Gastrocnemius medialis (tissue), 4 donors: ENCODE measurements at regions not wholly inside any gene's neighbourhood (a gene's known extent, or its start where the extent isn't known, plus 50 kb on each side); places are given as distances from the start of the nearest gene placed in this dataset.

Experiments
- ATAC-seq, 2 donors: fragments of 150-250 bp; one replicate each; pipeline ENCODE4 v1.9.1; 2016
- DNase-seq, 2 donors: peaks; one replicate each; pipeline ENCODE4 v3.0.0-alpha.2; 2019
- H3K27ac ChIP-seq, 4 donors: fragments of 200-600 bp; sonication (generic); 1 replicate in 1 of 4; 2 replicates in 3 of 4; pipeline ENCODE4 v1.5.1; 2016 to 2018; ENCODE audit warnings: mild to moderate bottlenecking in 2 of 4, moderate library complexity in 1 of 4
- H3K27me3 ChIP-seq, 3 donors: fragments of 200-600 bp; sonication (generic) in 2 of 3; 1 replicate in 1 of 3; 2 replicates in 2 of 3; pipeline versions ENCODE4 v1.5.1 to v1.6.0; 2016 to 2019; ENCODE audit warnings: mild to moderate bottlenecking in 1 of 3, moderate library complexity in 1 of 3
- H3K36me3 ChIP-seq, 2 donors: fragments of 200-600 bp; sonication (generic) in 1 of 2; one replicate each; pipeline ENCODE4 v1.5.1; 2017 to 2018
- H3K4me1 ChIP-seq, 2 donors: fragments of 200-600 bp; sonication (generic) in 1 of 2; one replicate each; pipeline ENCODE4 v1.5.1; 2016 to 2017; ENCODE audit warnings: mild to moderate bottlenecking in 2 of 2
- H3K4me3 ChIP-seq, 4 donors: fragments of 200-600 bp; sonication (generic) in 3 of 4; 1 replicate in 1 of 4; 2 replicates in 3 of 4; pipeline ENCODE4 v1.5.1; 2016 to 2019; ENCODE audit warnings: mild to moderate bottlenecking in 2 of 4
- H3K9me3 ChIP-seq, 3 donors: fragments of 200-600 bp; sonication (generic) in 2 of 3; 1 replicate in 1 of 3; 2 replicates in 2 of 3; pipeline ENCODE4 v1.5.1; 2016 to 2019
- POLR2A ChIP-seq, 2 donors: fragments of 450-650 bp; IDR thresholded peaks; one replicate each; pipeline ENCODE4 v1.6.1; 2017; ENCODE audit warnings: antibody characterized with exemption in 2 of 2, mild to moderate bottlenecking in 2 of 2, moderate library complexity in 2 of 2
- in situ Hi-C, 4 donors: fragments of 200-750 bp; cut with MboI; loops; one replicate each; pipeline versions ENCODE4 v1.15.0 to v1.8.0; 2017; ENCODE audit warnings: low sequenced_read_pairs in 4 of 4
- intact Hi-C: fragments of 100-400 bp; cut with DNase I; formaldehyde crosslinking; loops from one replicate; pipeline ENCODE4 v1.15.1; 2023; ENCODE audit warnings: low total_unique reads
- TF ChIP-seq, protein P1 (sequence below), 5 experiments: fragments of 450-650 bp in 3 of 5; fragments of 200-600 bp in 2 of 5; sonication (generic) in 2 of 5; IDR thresholded peaks in 4 of 5; conservative IDR thresholded peaks in 1 of 5; 1 replicate in 4 of 5; 2 replicates in 1 of 5; pipeline ENCODE4 v1.5.1; 2016 to 2019; ENCODE audit warnings: antibody characterized with exemption in 5 of 5, mild to moderate bottlenecking in 3 of 5, moderate library complexity in 3 of 5

DNA sequence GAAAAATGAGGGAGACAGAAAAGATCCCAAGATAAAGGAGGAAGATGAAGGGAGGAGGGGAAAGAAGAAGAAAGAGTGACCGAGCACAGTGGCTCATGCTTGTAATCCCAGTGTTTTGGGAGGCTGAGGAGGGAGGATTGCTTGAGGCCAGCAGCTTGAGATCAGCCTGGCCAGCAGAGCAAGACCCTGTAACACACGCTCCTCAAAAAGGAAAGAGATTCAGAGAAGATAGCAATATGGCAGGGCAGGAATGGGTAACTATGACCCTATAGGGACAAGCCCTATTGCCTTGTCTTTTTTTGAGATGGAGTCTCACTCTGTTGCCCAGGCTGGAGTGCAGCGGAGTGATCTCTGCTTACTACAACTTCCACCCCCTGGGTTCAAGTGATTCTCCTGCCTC is 116.9 kb upstream of the MAP1LC3B2 start:
- H3K27ac ChIP-seq = no peak overlapping the region
- H3K4me1 ChIP-seq = no peaks in the 10 kb centered on the region
- no peaks in the 10 kb centered on the region for H3K9me3 ChIP-seq
- TF ChIP-seq, protein P1, sequence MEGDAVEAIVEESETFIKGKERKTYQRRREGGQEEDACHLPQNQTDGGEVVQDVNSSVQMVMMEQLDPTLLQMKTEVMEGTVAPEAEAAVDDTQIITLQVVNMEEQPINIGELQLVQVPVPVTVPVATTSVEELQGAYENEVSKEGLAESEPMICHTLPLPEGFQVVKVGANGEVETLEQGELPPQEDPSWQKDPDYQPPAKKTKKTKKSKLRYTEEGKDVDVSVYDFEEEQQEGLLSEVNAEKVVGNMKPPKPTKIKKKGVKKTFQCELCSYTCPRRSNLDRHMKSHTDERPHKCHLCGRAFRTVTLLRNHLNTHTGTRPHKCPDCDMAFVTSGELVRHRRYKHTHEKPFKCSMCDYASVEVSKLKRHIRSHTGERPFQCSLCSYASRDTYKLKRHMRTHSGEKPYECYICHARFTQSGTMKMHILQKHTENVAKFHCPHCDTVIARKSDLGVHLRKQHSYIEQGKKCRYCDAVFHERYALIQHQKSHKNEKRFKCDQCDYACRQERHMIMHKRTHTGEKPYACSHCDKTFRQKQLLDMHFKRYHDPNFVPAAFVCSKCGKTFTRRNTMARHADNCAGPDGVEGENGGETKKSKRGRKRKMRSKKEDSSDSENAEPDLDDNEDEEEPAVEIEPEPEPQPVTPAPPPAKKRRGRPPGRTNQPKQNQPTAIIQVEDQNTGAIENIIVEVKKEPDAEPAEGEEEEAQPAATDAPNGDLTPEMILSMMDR (IDR thresholded peaks at IDR 0.05 in 4 of 5, conservative IDR thresholded peaks at IDR 0.05 in 1 of 5) = no peak
- no peak for TF ChIP-seq POLR2A (IDR thresholded peaks at IDR 0.05)
- ATAC-seq (no peak), DNase-seq (no peak)
- no peak overlapping the region for H3K4me3 ChIP-seq
- no peaks in the 10 kb centered on the region for H3K36me3 ChIP-seq
- H3K27me3 ChIP-seq = no peaks in the 10 kb centered on the region
- intact Hi-C loops = no loop called here
- in situ Hi-C loops = no loop called here

DNA sequence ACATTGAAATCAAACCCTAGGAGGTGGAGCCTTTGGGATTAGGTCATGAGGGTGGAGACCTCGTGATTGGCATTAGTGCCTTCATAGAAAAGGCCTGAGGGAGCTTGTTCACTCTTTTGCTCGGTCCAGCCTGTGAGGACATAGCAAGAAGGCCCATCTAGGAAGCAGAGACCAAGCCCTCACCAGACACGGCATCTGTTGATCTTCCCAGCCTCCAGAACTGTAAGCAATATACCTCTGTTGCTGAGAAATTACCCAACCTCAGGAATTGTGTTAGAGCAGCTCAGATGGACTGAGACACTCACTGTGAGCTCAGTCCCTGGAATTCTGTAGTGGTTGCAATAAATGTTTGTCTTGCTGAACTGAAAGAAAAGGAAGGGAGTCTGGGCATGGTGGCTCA is 116.2 kb upstream of the MAP1LC3B2 start:
- no peaks in the 10 kb centered on the region for H3K36me3 ChIP-seq
- no peak overlapping the region for H3K4me3 ChIP-seq
- no peaks in the 10 kb centered on the region for H3K9me3 ChIP-seq
- in situ Hi-C loops = no loop called here
- no peaks in the 10 kb centered on the region for H3K27me3 ChIP-seq
- intact Hi-C loops = no loop called here
- no peaks in the 10 kb centered on the region for H3K4me1 ChIP-seq
- TF ChIP-seq POLR2A (IDR thresholded peaks at IDR 0.05) = no peak
- TF ChIP-seq, protein P1 (IDR thresholded peaks at IDR 0.05 in 4 of 5, conservative IDR thresholded peaks at IDR 0.05 in 1 of 5) = no peak
- ATAC-seq (no peak), DNase-seq (no peak)
- H3K27ac ChIP-seq = no peak overlapping the region

DNA sequence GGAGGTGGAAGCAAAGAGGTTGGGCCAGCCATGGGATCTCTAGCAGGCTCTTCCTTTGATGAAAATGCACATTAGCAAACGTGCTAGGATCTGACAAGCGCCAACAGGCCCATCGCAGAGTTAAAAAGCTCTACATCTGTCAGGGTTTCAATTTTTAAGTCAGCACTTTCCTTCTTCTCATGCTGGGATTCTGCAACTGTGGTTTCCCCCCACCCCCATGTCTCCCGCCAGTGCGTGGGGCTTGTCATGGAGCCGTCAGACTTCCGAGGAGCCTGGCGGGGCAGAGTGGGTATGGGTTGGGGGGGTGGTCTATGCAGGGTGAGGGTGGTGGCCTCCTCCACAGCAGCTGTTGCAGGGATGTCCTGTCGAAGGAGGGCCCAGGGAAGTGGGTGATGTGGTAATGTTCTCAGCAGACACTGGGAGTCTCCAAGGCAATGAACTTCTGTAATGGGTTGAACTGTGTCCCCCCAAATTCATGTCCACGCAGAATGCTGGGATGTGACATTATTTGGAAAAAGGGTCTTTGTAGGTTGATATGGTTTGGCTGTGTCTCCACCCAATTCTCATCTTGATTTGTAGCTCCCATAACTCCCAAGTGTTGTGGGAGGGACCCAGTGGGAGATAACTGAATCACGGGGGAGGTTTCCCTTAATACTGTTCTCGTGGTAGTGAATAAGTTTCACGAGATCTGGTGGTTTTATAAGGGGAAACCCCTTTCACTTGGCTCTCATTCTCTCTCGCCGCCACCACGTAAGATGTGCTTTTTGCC is 115.2 kb upstream of the MAP1LC3B2 start:
- H3K4me3 ChIP-seq = no peak overlapping the region
- in situ Hi-C loops (no loop called here), intact Hi-C loops (no loop called here)
- no peak overlapping the region for H3K27ac ChIP-seq
- H3K9me3 ChIP-seq = no peaks in the 10 kb centered on the region
- no peak for DNase-seq
- TF ChIP-seq POLR2A (IDR thresholded peaks at IDR 0.05) = no peak
- TF ChIP-seq, protein P1 (IDR thresholded peaks at IDR 0.05 in 4 of 5, conservative IDR thresholded peaks at IDR 0.05 in 1 of 5) = no peak
- H3K4me1 ChIP-seq = no peaks in the 10 kb centered on the region
- ATAC-seq = no peak
- H3K36me3 ChIP-seq = no peaks in the 10 kb centered on the region
- H3K27me3 ChIP-seq = no peaks in the 10 kb centered on the region

DNA sequence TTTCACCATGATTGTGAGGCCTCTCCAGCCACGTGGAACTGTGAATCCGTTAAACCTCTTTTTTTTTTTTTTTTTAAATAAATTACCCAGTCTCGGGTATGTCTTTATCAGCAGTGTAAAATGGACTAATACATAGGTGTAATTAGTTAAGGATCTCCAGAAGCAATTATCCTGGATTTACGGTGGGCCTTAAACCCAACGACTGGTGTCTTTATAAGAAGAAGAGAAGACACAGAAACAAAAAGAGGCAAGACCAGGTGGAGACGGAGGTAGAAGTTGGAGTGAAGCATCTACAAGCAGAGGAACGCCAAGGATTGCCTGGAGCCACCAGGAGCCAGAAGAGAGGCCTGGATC is 114.6 kb upstream of the MAP1LC3B2 start:
- in situ Hi-C loops = no loop called here
- intact Hi-C loops = no loop called here
- DNase-seq (no peak), ATAC-seq (no peak)
- Histone ChIP-seq H3K9me3 (no peaks in the 10 kb centered on the region), H3K4me1 (no peaks in the 10 kb centered on the region), H3K4me3 (no peak overlapping the region), H3K27me3 (no peaks in the 10 kb centered on the region), H3K36me3 (no peaks in the 10 kb centered on the region), H3K27ac (no peak overlapping the region)
- TF ChIP-seq, protein P1 (IDR thresholded peaks at IDR 0.05 in 4 of 5, conservative IDR thresholded peaks at IDR 0.05 in 1 of 5) = no peak
- no peak for TF ChIP-seq POLR2A (IDR thresholded peaks at IDR 0.05)
